Esophagus muscularis mucosa (tissue), 4 donors: ENCODE measurements at regions not wholly inside any gene's neighbourhood (a gene's known extent, or its start where the extent isn't known, plus 50 kb on each side); places are given as distances from the start of the nearest gene placed in this dataset.

ENCODE experiments used
- DNase-seq: peaks from one replicate; pipeline ENCODE4 v3.0.0-alpha.2; 2017; ENCODE audit errors: extremely low spot score
- H3K27ac ChIP-seq, 4 donors: fragments of 200-600 bp; sonication (generic); replicated peaks in 1 of 4; 1 replicate in 3 of 4; 2 replicates in 1 of 4; pipeline ENCODE4 v1.5.1; 2016 to 2019; ENCODE audit warnings: mild to moderate bottlenecking in 1 of 4
- H3K27me3 ChIP-seq, 4 donors: fragments of 200-600 bp; sonication (generic); one replicate each; pipeline versions ENCODE4 v1.5.1 to v1.6.0; 2016 to 2019
- H3K36me3 ChIP-seq, 4 donors: fragments of 200-600 bp; sonication (generic); one replicate each; pipeline ENCODE4 v1.5.1; 2016 to 2019
- H3K4me1 ChIP-seq, 4 donors: fragments of 200-600 bp; sonication (generic); one replicate each; pipeline ENCODE4 v1.5.1; 2016 to 2019
- H3K4me3 ChIP-seq, 4 donors: fragments of 200-600 bp; sonication (generic); 1 replicate in 2 of 4; 2 replicates in 2 of 4; pipeline ENCODE4 v1.5.1; 2016 to 2019; ENCODE audit warnings: mild to moderate bottlenecking in 4 of 4, moderate library complexity in 1 of 4
- H3K9me3 ChIP-seq, 4 donors: fragments of 200-600 bp; sonication (generic); 1 replicate in 3 of 4; 2 replicates in 1 of 4; pipeline ENCODE4 v1.5.1; 2016 to 2019
- CTCF ChIP-seq, 3 experiments: fragments of 200-600 bp in 2 of 3; fragments of 450-650 bp in 1 of 3; sonication (generic) in 2 of 3; IDR thresholded peaks; one replicate each; pipeline ENCODE4 v1.5.1; 2017 to 2019; ENCODE audit warnings: antibody characterized with exemption in 3 of 3, mild to moderate bottlenecking in 2 of 3, moderate library complexity in 1 of 3
- EP300 ChIP-seq: sonication (generic); formaldehyde crosslinking; IDR thresholded peaks from one replicate; pipeline ENCODE4 v1.6.1; 2017; ENCODE audit warnings: antibody characterized with exemption
- POLR2A ChIP-seq: fragments of 450-650 bp; IDR thresholded peaks from one replicate; pipeline ENCODE4 v1.6.1; 2017; ENCODE audit warnings: antibody characterized with exemption, moderate library complexity, mild to moderate bottlenecking, low read depth
- POLR2AphosphoS5 ChIP-seq, 2 donors: sonication (generic); formaldehyde crosslinking; IDR thresholded peaks; one replicate each; pipeline ENCODE4 v1.6.1; 2017; ENCODE audit warnings: antibody characterized with exemption in 2 of 2
- WGBS: methylation state at CpG from one replicate; pipeline ENCODE4 v1.1.5; 2018; 5-methylcytosine and 5-hydroxymethylcytosine counted together
- intact Hi-C: fragments of 100-400 bp; cut with DNase I; formaldehyde crosslinking; loops from one replicate; pipeline ENCODE4 v1.15.1; 2023

GRCh38 chr1:60386249-60386648, 312.7 kb upstream of the C1orf87 start:
- H3K4me3 ChIP-seq: no peak overlapping the region
- intact Hi-C loops: no loop called here
- TF ChIP-seq CTCF (IDR thresholded peaks at IDR 0.05) (no peak), POLR2A (no peak), POLR2AphosphoS5 (IDR thresholded peaks at IDR 0.05) (no peak)
- WGBS: 45% methylated on average over 3 of the region's 3 CpGs
- H3K27ac ChIP-seq: no peak overlapping the region
- H3K4me1 ChIP-seq: peaks cover 0 to 8% (median 2%) of the 10 kb centered on the region in 4 donors
- no peaks in the 10 kb centered on the region for H3K27me3 ChIP-seq
- DNase-seq: no peak
- no peaks in the 10 kb centered on the region for H3K9me3 ChIP-seq
- H3K36me3 ChIP-seq: no peaks in the 10 kb centered on the region

GRCh38 chr1:60376196-60376595, 302.6 kb upstream of the C1orf87 start:
- intact Hi-C loops: no loop called here
- Histone ChIP-seq H3K9me3 (no peaks in the 10 kb centered on the region), H3K36me3 (no peaks in the 10 kb centered on the region), H3K4me1 (no peaks in the 10 kb centered on the region), H3K4me3 (no peak overlapping the region), H3K27ac (no peak overlapping the region), H3K27me3 (no peaks in the 10 kb centered on the region)
- no peak for DNase-seq
- WGBS: 94% methylated on average over 1 of the region's 1 CpG
- no peak for TF ChIP-seq POLR2A
- TF ChIP-seq EP300: no peak
- TF ChIP-seq CTCF (IDR thresholded peaks at IDR 0.05): no peak
- TF ChIP-seq POLR2AphosphoS5 (IDR thresholded peaks at IDR 0.05): no peak

GRCh38 chr1:60374537-60374936, 301.0 kb upstream of the C1orf87 start:
- no peaks in the 10 kb centered on the region for H3K36me3 ChIP-seq
- no peak for DNase-seq
- no peaks in the 10 kb centered on the region for H3K4me1 ChIP-seq
- no peaks in the 10 kb centered on the region for H3K9me3 ChIP-seq
- WGBS: 58% methylated on average over 1 of the region's 1 CpG
- TF ChIP-seq CTCF (IDR thresholded peaks at IDR 0.05) (no peak), POLR2A (no peak), EP300 (no peak), POLR2AphosphoS5 (IDR thresholded peaks at IDR 0.05) (no peak)
- intact Hi-C loops: no loop called here
- H3K4me3 ChIP-seq: no peak overlapping the region
- H3K27me3 ChIP-seq: no peaks in the 10 kb centered on the region
- no peak overlapping the region for H3K27ac ChIP-seq

- no peak overlapping the region for H3K4me3 ChIP-seq
- H3K27ac ChIP-seq: no peak overlapping the region
- no peaks in the 10 kb centered on the region for H3K36me3 ChIP-seq
- H3K4me1 ChIP-seq: no peaks in the 10 kb centered on the region
- TF ChIP-seq POLR2A: no peak
- TF ChIP-seq POLR2AphosphoS5 (IDR thresholded peaks at IDR 0.05): no peak
- TF ChIP-seq EP300: no peak
- TF ChIP-seq CTCF (IDR thresholded peaks at IDR 0.05): no peak
- no peak for DNase-seq
- H3K27me3 ChIP-seq: no peaks in the 10 kb centered on the region
- intact Hi-C loops: no loop called here
- WGBS: 37% methylated on average over 7 of the region's 7 CpGs
- no peaks in the 10 kb centered on the region for H3K9me3 ChIP-seq
Observed at GRCh38 chr1:60367532-60367931, 294.0 kb upstream of the C1orf87 start.

- intact Hi-C loops: no loop called here
- Histone ChIP-seq H3K27me3 (no peaks in the 10 kb centered on the region), H3K9me3 (no peaks in the 10 kb centered on the region), H3K27ac (no peak overlapping the region), H3K36me3 (no peaks in the 10 kb centered on the region), H3K4me1 (no peaks in the 10 kb centered on the region), H3K4me3 (no peak overlapping the region)
- no peak for DNase-seq
- TF ChIP-seq POLR2A (no peak), CTCF (IDR thresholded peaks at IDR 0.05) (no peak), POLR2AphosphoS5 (IDR thresholded peaks at IDR 0.05) (no peak), EP300 (no peak)
- 75% methylated on average over 3 of the region's 3 CpGs for WGBS
Observed at GRCh38 chr1:60359431-60359830, 285.9 kb upstream of the C1orf87 start.
